ENCODE measurements at regions not wholly inside any gene's neighbourhood (a gene's known extent, or its start where the extent isn't known, plus 50 kb on each side); places are given as distances from the start of the nearest gene placed in this dataset.

- TF ChIP-seq RCOR1 (conservative IDR thresholded peaks at IDR 0.05; ENCODE audit: low read depth, low read length), result no peak
- TF ChIP-seq SMAD1 (IDR thresholded peaks at IDR 0.05; ENCODE audit: low read depth, partially characterized antibody), result no peak
- TF ChIP-seq CTCF (IDR thresholded peaks at IDR 0.05 in 2 of 3, conservative IDR thresholded peaks at IDR 0.05 in 1 of 3; ENCODE audit: control insufficient read depth in 2 of 3, extremely low read depth in 1 of 3, insufficient read depth in 1 of 3, low read depth in 3 of 3, low read length in 3 of 3), result no peak
- no peak for TF ChIP-seq ZNF207 (IDR thresholded peaks at IDR 0.05; ENCODE audit: borderline replicate concordance)
- TF ChIP-seq SIN3A (IDR thresholded peaks at IDR 0.05; ENCODE audit: low read depth, low read length), result no peak
- TF ChIP-seq NBN (IDR thresholded peaks at IDR 0.05), result no peak
- TF ChIP-seq BHLHE40 (IDR thresholded peaks at IDR 0.05; ENCODE audit: borderline replicate concordance in 1 of 2, low read depth in 2 of 2, low read length in 1 of 2), result no peak
- TF ChIP-seq HDAC6 (IDR thresholded peaks at IDR 0.05; ENCODE audit: unreplicated experiment), result no peak
- TF ChIP-seq FOXK2 (IDR thresholded peaks at IDR 0.05), result no peak
- TF ChIP-seq POLR2AphosphoS5 (IDR thresholded peaks at IDR 0.05; ENCODE audit: low read length), result no peak
- TF ChIP-seq ZNF24 (IDR thresholded peaks at IDR 0.05), result no peak
- TF ChIP-seq IRF4 (IDR thresholded peaks at IDR 0.05; ENCODE audit: low read depth, low read length), result no peak
These were observed 593.1 kb upstream of the USP24 start for GRCh38 chr1:55808263-55808662.
